CD14-positive monocyte (primary cell): ENCODE measurements at regions not wholly inside any gene's neighbourhood (a gene's known extent, or its start where the extent isn't known, plus 50 kb on each side); places are given as distances from the start of the nearest gene placed in this dataset.

Experiments
- DNase-seq, 3 donors: peaks; one replicate each; pipeline ENCODE4 v3.0.0-alpha.2; 2011 to 2022
- H2AFZ ChIP-seq: 2 replicates; pipeline ENCODE4 v1.6.0; 2012; ENCODE audit warnings: mild to moderate bottlenecking, low read depth, low read length, inconsistent platforms; ENCODE audit not compliant: insufficient read depth, poor library complexity, severe bottlenecking
- H3K27ac ChIP-seq, 2 donors: 1 replicate in 1 of 2; 2 replicates in 1 of 2; pipeline ENCODE4 v1.5.1; 2012 to 2013; ENCODE audit warnings: low read length in 2 of 2, control low read depth in 1 of 2, inconsistent platforms in 1 of 2, low read depth in 1 of 2, mild to moderate bottlenecking in 1 of 2
- H3K27me3 ChIP-seq, 2 donors: one replicate each; pipeline versions ENCODE4 v1.6.0 to v1.6.1; 2011 to 2013; ENCODE audit warnings: low read length in 2 of 2; ENCODE audit not compliant: control insufficient read depth in 2 of 2, insufficient read depth in 2 of 2
- H3K36me3 ChIP-seq, 2 donors: replicated peaks in 1 of 2; 1 replicate in 1 of 2; 2 replicates in 1 of 2; pipeline versions ENCODE4 v1.5.1 to v1.6.1; 2012 to 2013; ENCODE audit warnings: low read length in 2 of 2, control low read depth in 1 of 2, inconsistent platforms in 1 of 2, mild to moderate bottlenecking in 1 of 2; ENCODE audit not compliant: insufficient read depth in 2 of 2, control insufficient read depth in 1 of 2
- H3K4me1 ChIP-seq, 2 donors: 1 replicate in 1 of 2; 2 replicates in 1 of 2; pipeline versions ENCODE4 v1.5.1 to v1.6.1; 2012 to 2013; ENCODE audit warnings: low read length in 2 of 2, control low read depth in 1 of 2, inconsistent platforms in 1 of 2, mild to moderate bottlenecking in 1 of 2, moderate library complexity in 1 of 2; ENCODE audit not compliant: insufficient read depth in 2 of 2, control insufficient read depth in 1 of 2
- H3K4me2 ChIP-seq: replicated peaks from 2 replicates; pipeline ENCODE3; 2012; ENCODE audit warnings: low read length, moderate library complexity, mild to moderate bottlenecking; ENCODE audit not compliant: poor library complexity, severe bottlenecking; ENCODE audit errors: extremely low read depth
- H3K4me3 ChIP-seq, 3 experiments: fragments of 200-600 bp in 1 of 3; sonication (generic) in 1 of 3; replicated peaks in 1 of 3; 1 replicate in 2 of 3; 2 replicates in 1 of 3; pipeline ENCODE4 v1.5.1; 2011 to 2013; ENCODE audit warnings: low read length in 3 of 3, mild to moderate bottlenecking in 3 of 3, control low read depth in 2 of 3, low read depth in 2 of 3, inconsistent platforms in 1 of 3, moderate library complexity in 1 of 3
- H3K79me2 ChIP-seq: 2 replicates; pipeline ENCODE4 v1.6.0; 2012; ENCODE audit warnings: mild to moderate bottlenecking, control low read depth, inconsistent platforms, low read length, moderate library complexity; ENCODE audit not compliant: insufficient read depth
- H3K9ac ChIP-seq: 2 replicates; pipeline ENCODE4 v1.6.0; 2017; ENCODE audit warnings: low read length, mild to moderate bottlenecking; ENCODE audit not compliant: insufficient read depth, poor library complexity, severe bottlenecking
- H3K9me3 ChIP-seq, 2 donors: replicated peaks in 1 of 2; 1 replicate in 1 of 2; 2 replicates in 1 of 2; pipeline versions ENCODE4 v1.5.1 to v1.6.1; 2012 to 2013; ENCODE audit warnings: low read length in 2 of 2, control low read depth in 1 of 2; ENCODE audit not compliant: control insufficient read depth in 1 of 2, insufficient read depth in 1 of 2
- H4K20me1 ChIP-seq: 2 replicates; pipeline ENCODE4 v1.6.0; 2012; ENCODE audit warnings: mild to moderate bottlenecking, low read length, control low read depth, moderate library complexity; ENCODE audit not compliant: insufficient read depth
- H3K27ac Mint-ChIP-seq, 7 donors: one replicate each; pipeline ENCODE4 v1.8.0; 2020; ENCODE audit warnings: mild to moderate bottlenecking in 7 of 7, mixed read lengths in 7 of 7, moderate library complexity in 6 of 7, inconsistent platforms in 2 of 7
- H3K27me3 Mint-ChIP-seq, 3 donors: one replicate each; pipeline ENCODE4 v1.8.0; 2021 to 2022; ENCODE audit warnings: low read depth in 3 of 3, mild to moderate bottlenecking in 3 of 3, mixed read lengths in 3 of 3, moderate library complexity in 3 of 3, inconsistent platforms in 1 of 3
- H3K36me3 Mint-ChIP-seq, 2 donors: one replicate each; pipeline ENCODE4 v1.8.0; 2020; ENCODE audit warnings: mixed read lengths in 2 of 2, inconsistent platforms in 1 of 2, mild to moderate bottlenecking in 1 of 2
- H3K4me1 Mint-ChIP-seq: one replicate; pipeline ENCODE4 v1.8.0; 2020; ENCODE audit warnings: mild to moderate bottlenecking, mixed read lengths
- H3K4me3 Mint-ChIP-seq, 2 donors: one replicate each; pipeline ENCODE4 v1.8.0; 2020; ENCODE audit warnings: mild to moderate bottlenecking in 2 of 2, mixed read lengths in 2 of 2, moderate library complexity in 1 of 2
- H3K9me3 Mint-ChIP-seq, 7 donors: one replicate each; pipeline ENCODE4 v1.8.0; 2020 to 2022; ENCODE audit warnings: mixed read lengths in 7 of 7, mild to moderate bottlenecking in 6 of 7, moderate library complexity in 6 of 7, inconsistent platforms in 2 of 7
- WGBS: methylation state at CpG from one replicate; pipeline ENCODE4 v1.1.5; 2013; ENCODE audit warnings: missing lambda C conversion rate; ENCODE audit not compliant: insufficient coverage; 5-methylcytosine and 5-hydroxymethylcytosine counted together
- intact Hi-C, 2 donors: fragments of 100-400 bp; cut with micrococcal nuclease; formaldehyde crosslinking; loops; one replicate each; pipeline versions ENCODE4 v1.15.0 to v1.15.1; 2023
- TF ChIP-seq, protein P1 (sequence below): fragments of 200-600 bp; IDR thresholded peaks from one replicate; pipeline ENCODE4 v1.8.0; 2022; ENCODE audit warnings: antibody characterized with exemption, mild to moderate bottlenecking

DNA sequence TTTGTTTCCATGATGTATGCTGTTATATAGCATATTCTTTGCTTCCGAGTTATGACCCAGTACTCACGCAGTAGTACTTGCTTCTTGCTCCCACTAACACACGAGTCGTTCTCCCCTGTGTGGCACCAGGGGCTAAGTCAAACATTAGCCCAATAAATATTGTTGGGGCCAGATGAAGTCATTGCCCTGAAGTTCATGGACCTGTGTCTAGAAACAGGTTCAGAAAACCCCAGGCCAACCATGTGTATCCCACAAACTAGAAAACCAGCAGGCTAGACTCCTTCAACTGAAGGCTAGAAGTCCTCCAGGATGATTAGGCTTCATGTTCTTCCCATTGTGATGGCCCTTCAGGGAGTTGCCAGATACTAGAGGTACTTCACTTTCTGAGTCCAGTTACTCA lies 198.2 kb upstream of the RBM19 start:
- Histone ChIP-seq H3K9ac (no peak overlapping the region), H3K27ac (no peak overlapping the region), H3K9me3 (no peaks in the 10 kb centered on the region), H4K20me1 (no peaks in the 10 kb centered on the region), H3K36me3 (no peaks in the 10 kb centered on the region), H3K27me3 (no peaks in the 10 kb centered on the region), H3K79me2 (no peaks in the 10 kb centered on the region), H3K4me3 (no peak overlapping the region), H3K4me1 (no peaks in the 10 kb centered on the region), H2AFZ (no peak overlapping the region), H3K4me2 (no peak overlapping the region)
- Mint-ChIP-seq H3K4me1 (no peaks in the 10 kb centered on the region), H3K27me3 (peaks cover 2 to 4% (median 4%) of the 10 kb centered on the region in 3 donors), H3K4me3 (no peak overlapping the region), H3K9me3 (peaks cover 0 to 2% (median 0%) of the 10 kb centered on the region in 7 donors), H3K36me3 (no peaks in the 10 kb centered on the region), H3K27ac (no peak overlapping the region)
- DNase-seq, result no peak
- 100% methylated on average over 1 of the region's 4 CpGs for WGBS
- intact Hi-C loops, result no loop called here
- TF ChIP-seq, protein P1, sequence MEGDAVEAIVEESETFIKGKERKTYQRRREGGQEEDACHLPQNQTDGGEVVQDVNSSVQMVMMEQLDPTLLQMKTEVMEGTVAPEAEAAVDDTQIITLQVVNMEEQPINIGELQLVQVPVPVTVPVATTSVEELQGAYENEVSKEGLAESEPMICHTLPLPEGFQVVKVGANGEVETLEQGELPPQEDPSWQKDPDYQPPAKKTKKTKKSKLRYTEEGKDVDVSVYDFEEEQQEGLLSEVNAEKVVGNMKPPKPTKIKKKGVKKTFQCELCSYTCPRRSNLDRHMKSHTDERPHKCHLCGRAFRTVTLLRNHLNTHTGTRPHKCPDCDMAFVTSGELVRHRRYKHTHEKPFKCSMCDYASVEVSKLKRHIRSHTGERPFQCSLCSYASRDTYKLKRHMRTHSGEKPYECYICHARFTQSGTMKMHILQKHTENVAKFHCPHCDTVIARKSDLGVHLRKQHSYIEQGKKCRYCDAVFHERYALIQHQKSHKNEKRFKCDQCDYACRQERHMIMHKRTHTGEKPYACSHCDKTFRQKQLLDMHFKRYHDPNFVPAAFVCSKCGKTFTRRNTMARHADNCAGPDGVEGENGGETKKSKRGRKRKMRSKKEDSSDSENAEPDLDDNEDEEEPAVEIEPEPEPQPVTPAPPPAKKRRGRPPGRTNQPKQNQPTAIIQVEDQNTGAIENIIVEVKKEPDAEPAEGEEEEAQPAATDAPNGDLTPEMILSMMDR, result no peak

DNA sequence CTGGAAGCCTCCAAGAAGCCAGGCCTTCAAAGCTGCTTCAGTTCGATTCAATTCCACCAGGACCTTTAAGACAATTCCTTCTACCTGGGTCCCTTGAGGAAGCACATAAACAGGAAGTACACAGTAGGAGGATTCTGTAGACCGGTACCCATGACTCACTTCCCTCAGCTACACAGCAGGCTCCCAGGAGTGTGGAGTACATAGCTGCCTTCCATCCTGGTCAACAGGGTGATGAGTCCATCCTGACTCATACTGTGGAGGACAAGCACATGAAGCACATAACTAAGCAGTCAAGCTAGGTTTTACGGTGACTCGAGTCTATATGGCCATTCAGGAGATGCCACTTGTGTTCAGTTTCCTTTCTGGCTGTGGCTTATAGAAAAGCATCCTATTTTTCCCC lies 197.6 kb upstream of the RBM19 start:
- H3K4me1 ChIP-seq, result no peaks in the 10 kb centered on the region
- no peak overlapping the region for H2AFZ ChIP-seq
- H3K9me3 Mint-ChIP-seq, result peaks cover 0 to 2% (median 0%) of the 10 kb centered on the region in 7 donors
- H3K9me3 ChIP-seq, result no peaks in the 10 kb centered on the region
- no peak overlapping the region for H3K27ac ChIP-seq
- no peak overlapping the region for H3K4me3 ChIP-seq
- no peaks in the 10 kb centered on the region for H3K36me3 Mint-ChIP-seq
- DNase-seq, result peak in 1 of 3 donors; percentile 4
- intact Hi-C loops, result no loop called here
- H3K9ac ChIP-seq, result no peak overlapping the region
- no peak overlapping the region for H3K4me2 ChIP-seq
- H3K4me1 Mint-ChIP-seq, result no peaks in the 10 kb centered on the region
- H3K27me3 ChIP-seq, result no peaks in the 10 kb centered on the region
- H3K27ac Mint-ChIP-seq, result no peak overlapping the region
- TF ChIP-seq, protein P1, result no peak
- WGBS, result 100% methylated on average over 2 of the region's 4 CpGs
- no peaks in the 10 kb centered on the region for H3K36me3 ChIP-seq
- peaks cover 2 to 4% (median 4%) of the 10 kb centered on the region in 3 donors for H3K27me3 Mint-ChIP-seq
- H3K4me3 Mint-ChIP-seq, result no peak overlapping the region
- H3K79me2 ChIP-seq, result no peaks in the 10 kb centered on the region
- H4K20me1 ChIP-seq, result no peaks in the 10 kb centered on the region
